HG02759 (cell line): ENCODE measurements at regions not wholly inside any gene's neighbourhood (a gene's known extent, or its start where the extent isn't known, plus 50 kb on each side); places are given as distances from the start of the nearest gene placed in this dataset.
"Not testable (repeated sequence)": the region's sequence is repeated elsewhere in the genome, so short reads cannot be mapped to it uniquely, and the experiment has no call there.

ENCODE experiments used
- ATAC-seq: cut with Tn5 transposase; IDR thresholded peaks from one replicate; pipeline ENCODE4 v1.9.1; 2021; ENCODE audit warnings: mild to moderate bottlenecking, moderate library complexity; ENCODE audit not compliant: unreplicated experiment

GRCh38 chr14:100416921-100417860 lies 94.1 kb downstream of the SLC25A47 start:
- no peak for ATAC-seq

- ATAC-seq = no peak
Observed at GRCh38 chr14:100419856-100420255, 96.7 kb downstream of the SLC25A47 start.

- ATAC-seq = no peak
Observed at GRCh38 chr14:100421756-100422470, 98.8 kb downstream of the SLC25A47 start.

GRCh38 chr14:100422556-100423316 lies 99.6 kb downstream of the SLC25A47 start:
- ATAC-seq = no peak

- ATAC-seq = no peak
Observed at GRCh38 chr14:100423317-100424010, 100.3 kb downstream of the SLC25A47 start.

GRCh38 chr14:100424504-100425428 lies 101.6 kb downstream of the SLC25A47 start:
- no peak for ATAC-seq

- ATAC-seq = no peak
Observed at GRCh38 chr14:100425429-100425827, 102.3 kb downstream of the SLC25A47 start.

- no peak for ATAC-seq
Observed at GRCh38 chr14:100426314-100426713, 103.2 kb downstream of the SLC25A47 start.

GRCh38 chr14:100427166-100427565 lies 104.0 kb downstream of the SLC25A47 start:
- ATAC-seq = no peak

- ATAC-seq = no peak
Observed at GRCh38 chr14:100428727-100429126, 105.6 kb downstream of the SLC25A47 start.

GRCh38 chr14:100429537-100429936 lies 106.4 kb downstream of the SLC25A47 start:
- no peak for ATAC-seq

- no peak for ATAC-seq
Observed at GRCh38 chr14:100430571-100430970, 107.4 kb downstream of the SLC25A47 start.

- not testable (repeated sequence) for ATAC-seq
Observed at GRCh38 chr14:100431461-100431860, 108.3 kb downstream of the SLC25A47 start.

GRCh38 chr14:100432652-100433427 lies 109.7 kb downstream of the SLC25A47 start:
- ATAC-seq = no peak

- ATAC-seq = no peak
Observed at GRCh38 chr14:100433428-100433814, 110.3 kb downstream of the SLC25A47 start.

- ATAC-seq = no peak
Observed at GRCh38 chr14:100434033-100434601, 111.0 kb downstream of the SLC25A47 start.

- ATAC-seq = no peak
Observed at GRCh38 chr14:100434911-100435438, 111.8 kb downstream of the SLC25A47 start.

GRCh38 chr14:100435459-100435858 lies 112.3 kb downstream of the SLC25A47 start:
- ATAC-seq = no peak
